SU-DHL-6 (cell line): ENCODE measurements at regions not wholly inside any gene's neighbourhood (a gene's known extent, or its start where the extent isn't known, plus 50 kb on each side); places are given as distances from the start of the nearest gene placed in this dataset.

Source experiments
- H2AFZ ChIP-seq: fragments of 200-600 bp; sonication (generic); 2 replicates; pipeline ENCODE4 v1.6.1; 2014; ENCODE audit warnings: low read depth, mild to moderate bottlenecking, moderate library complexity, mixed read lengths, antibody characterized with exemption, low read length; ENCODE audit not compliant: severe bottlenecking
- H3F3A ChIP-seq: fragments of 200-600 bp; shearing (Covaris generic); 2 replicates; pipeline ENCODE4 v1.6.0; 2016; ENCODE audit warnings: antibody characterized with exemption, mild to moderate bottlenecking; ENCODE audit not compliant: insufficient read depth
- H3K27ac ChIP-seq: fragments of 200-600 bp; sonication (generic); 2 replicates; pipeline ENCODE4 v1.5.1; 2016; ENCODE audit warnings: low read depth, mild to moderate bottlenecking, low read length, moderate library complexity, mixed read lengths
- H3K27me3 ChIP-seq: fragments of 200-600 bp; sonication (generic), shearing (Covaris generic); 2 replicates; pipeline ENCODE4 v1.6.0; 2014; ENCODE audit warnings: mild to moderate bottlenecking, low read length
- H3K36me3 ChIP-seq: fragments of 200-600 bp; sonication (generic); 2 replicates; pipeline ENCODE4 v1.6.1; 2014; ENCODE audit warnings: mild to moderate bottlenecking, low read length, mixed read lengths
- H3K4me2 ChIP-seq: fragments of 300-600, 200-600 bp; shearing (Covaris generic), sonication (generic); 2 replicates; pipeline ENCODE4 v1.6.0; 2014; ENCODE audit warnings: low read length, low read depth, mild to moderate bottlenecking; ENCODE audit not compliant: poor library complexity, severe bottlenecking
- H3K4me3 ChIP-seq: fragments of 200-600 bp; sonication (generic); 2 replicates; pipeline ENCODE4 v1.5.1; 2014; ENCODE audit warnings: antibody characterized with exemption, low read length, mild to moderate bottlenecking, mixed read lengths; ENCODE audit not compliant: insufficient read depth, poor library complexity, severe bottlenecking
- H3K79me2 ChIP-seq: fragments of 200-600 bp; sonication (generic); 2 replicates; pipeline ENCODE4 v1.6.1; 2014; ENCODE audit warnings: mild to moderate bottlenecking, low read length, moderate library complexity; ENCODE audit not compliant: insufficient read depth
- H3K9ac ChIP-seq: fragments of 200-600 bp; sonication (generic); 2 replicates; pipeline ENCODE4 v1.7.0; 2014; ENCODE audit warnings: mild to moderate bottlenecking, low read length
- H3K9me2 ChIP-seq: fragments of 200-600 bp; sonication (generic); replicated peaks from 2 replicates; pipeline ENCODE4 v1.6.1; 2014; ENCODE audit warnings: low read length; ENCODE audit not compliant: insufficient read depth
- H3K9me3 ChIP-seq: fragments of 200-600 bp; sonication (generic); 2 replicates; pipeline ENCODE4 v1.6.1; 2014; ENCODE audit warnings: low read length, mixed read lengths; ENCODE audit not compliant: insufficient read depth
- H4K20me1 ChIP-seq: fragments of 200-600 bp; sonication (generic); 2 replicates; pipeline ENCODE4 v1.6.1; 2014; ENCODE audit warnings: low read depth, mild to moderate bottlenecking, antibody characterized with exemption, low read length, moderate library complexity, mixed read lengths
- CTCF ChIP-seq: fragments of 200-600 bp; sonication (generic); IDR thresholded peaks from one replicate; pipeline ENCODE4 v1.5.1; 2017; ENCODE audit warnings: antibody characterized with exemption, mild to moderate bottlenecking, low read length, moderate library complexity; ENCODE audit not compliant: insufficient read depth, poor library complexity, severe bottlenecking
- EZH2phosphoT487 ChIP-seq: fragments of 200-600 bp; sonication (generic), shearing (Covaris generic); conservative IDR thresholded peaks from 2 replicates; pipeline ENCODE4 v1.6.1; 2018; ENCODE audit warnings: mild to moderate bottlenecking, antibody characterized with exemption, low read length, moderate library complexity, mixed read lengths

- Histone ChIP-seq H3K9me3 (no peaks in the 10 kb centered on the region), H3K9me2 (no peaks in the 10 kb centered on the region), H3K27ac (no peak overlapping the region), H3K4me2 (no peak overlapping the region), H4K20me1 (no peaks in the 10 kb centered on the region), H3K79me2 (no peaks in the 10 kb centered on the region), H3K27me3 (no peaks in the 10 kb centered on the region), H3K4me3 (no peak overlapping the region), H2AFZ (no peak overlapping the region), H3K9ac (no peak overlapping the region), H3F3A (no peaks in the 10 kb centered on the region), H3K36me3 (no peaks in the 10 kb centered on the region)
- TF ChIP-seq EZH2phosphoT487 (no peak), CTCF (no peak)
Measured at GRCh38 chr3:73966733-73967132, 342.0 kb upstream of the PDZRN3 start.

GRCh38 chr3:73964818-73965217 lies 340.1 kb upstream of the PDZRN3 start:
- Histone ChIP-seq H3K4me2 (no peak overlapping the region), H2AFZ (no peak overlapping the region), H3K36me3 (no peaks in the 10 kb centered on the region), H3K27ac (no peak overlapping the region), H3K9me3 (no peaks in the 10 kb centered on the region), H3K9ac (no peak overlapping the region), H3K4me3 (no peak overlapping the region), H4K20me1 (no peaks in the 10 kb centered on the region), H3K9me2 (no peaks in the 10 kb centered on the region), H3K79me2 (no peaks in the 10 kb centered on the region), H3F3A (no peaks in the 10 kb centered on the region), H3K27me3 (no peaks in the 10 kb centered on the region)
- TF ChIP-seq EZH2phosphoT487 (no peak), CTCF (no peak)

GRCh38 chr3:73955494-73956070 lies 330.8 kb upstream of the PDZRN3 start:
- Histone ChIP-seq H3K36me3 (no peaks in the 10 kb centered on the region), H3K79me2 (no peaks in the 10 kb centered on the region), H3K9ac (no peak overlapping the region), H3K27ac (no peak overlapping the region), H2AFZ (no peak overlapping the region), H3F3A (no peaks in the 10 kb centered on the region), H3K27me3 (no peaks in the 10 kb centered on the region), H3K9me3 (no peaks in the 10 kb centered on the region), H3K4me3 (no peak overlapping the region), H3K4me2 (no peak overlapping the region), H4K20me1 (no peaks in the 10 kb centered on the region), H3K9me2 (no peaks in the 10 kb centered on the region)
- no peak for TF ChIP-seq EZH2phosphoT487

GRCh38 chr3:73954506-73954905 lies 329.8 kb upstream of the PDZRN3 start:
- H2AFZ ChIP-seq = no peak overlapping the region
- no peak overlapping the region for H3K4me3 ChIP-seq
- TF ChIP-seq CTCF (no peak), EZH2phosphoT487 (no peak)
- no peaks in the 10 kb centered on the region for H3K79me2 ChIP-seq
- H3K9me3 ChIP-seq = no peaks in the 10 kb centered on the region
- no peak overlapping the region for H3K9ac ChIP-seq
- H3K27me3 ChIP-seq = no peaks in the 10 kb centered on the region
- no peaks in the 10 kb centered on the region for H4K20me1 ChIP-seq
- H3K36me3 ChIP-seq = no peaks in the 10 kb centered on the region
- no peaks in the 10 kb centered on the region for H3F3A ChIP-seq
- H3K4me2 ChIP-seq = no peak overlapping the region
- H3K27ac ChIP-seq = no peak overlapping the region
- H3K9me2 ChIP-seq = no peaks in the 10 kb centered on the region
